GM19023 (cell line): ENCODE measurements at regions not wholly inside any gene's neighbourhood (a gene's known extent, or its start where the extent isn't known, plus 50 kb on each side); places are given as distances from the start of the nearest gene placed in this dataset.
"Not testable (repeated sequence)": the region's sequence is repeated elsewhere in the genome, so short reads cannot be mapped to it uniquely, and the experiment has no call there.

Experiments used
- ATAC-seq: cut with Tn5 transposase; IDR thresholded peaks from one replicate; pipeline ENCODE4 v1.9.1; 2021; ENCODE audit warnings: mild to moderate bottlenecking, moderate library complexity; ENCODE audit not compliant: unreplicated experiment

DNA sequence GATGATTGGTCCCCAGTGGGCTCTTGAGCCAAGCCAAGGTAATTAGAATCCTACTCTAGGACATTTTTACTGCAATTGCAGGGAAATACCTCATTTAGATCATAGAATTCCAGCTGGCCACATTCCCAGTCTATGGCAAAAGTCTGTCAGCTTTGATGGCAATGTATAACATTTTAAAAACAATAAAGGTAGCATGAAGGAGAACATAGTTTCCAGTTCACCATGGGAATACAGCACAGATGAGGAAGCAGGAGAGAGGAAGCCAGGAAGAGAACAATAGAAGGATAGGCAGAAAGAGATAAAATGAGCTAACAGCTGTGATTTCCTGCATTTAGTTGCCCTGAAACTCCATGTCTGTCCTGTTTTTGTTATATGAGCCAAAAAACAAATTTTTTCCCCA lies 897.3 kb upstream of the DDX18 start:
- ATAC-seq = no peak

GRCh38 chr2:116918574-116918973 lies 895.9 kb upstream of the DDX18 start:
- no peak for ATAC-seq

DNA sequence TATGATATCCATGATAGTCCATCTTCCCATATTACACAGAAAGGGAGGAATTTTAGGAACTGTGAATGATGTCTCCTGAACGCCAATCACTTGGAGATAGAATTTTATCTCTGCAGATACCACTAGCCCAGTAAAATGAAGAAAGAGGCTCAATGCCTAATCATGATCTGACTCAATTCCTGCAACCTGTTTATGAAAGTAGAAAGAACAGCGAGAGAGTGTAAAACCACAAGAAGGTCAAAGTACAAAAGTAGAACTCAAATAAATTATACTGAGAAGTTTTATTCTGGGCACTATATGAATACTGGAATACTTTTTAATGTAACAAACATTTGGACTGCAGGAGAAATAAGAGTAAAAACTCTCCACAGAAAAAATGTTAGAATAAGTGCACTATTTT lies 892.1 kb upstream of the DDX18 start:
- ATAC-seq = no peak

- ATAC-seq = no peak
These were observed 890.0 kb upstream of the DDX18 start for GRCh38 chr2:116924509-116924908.

- ATAC-seq = no peak
These were observed 879.2 kb upstream of the DDX18 start for GRCh38 chr2:116935097-116935814.

- no peak for ATAC-seq
These were observed 866.2 kb upstream of the DDX18 start for GRCh38 chr2:116948258-116948657.

DNA sequence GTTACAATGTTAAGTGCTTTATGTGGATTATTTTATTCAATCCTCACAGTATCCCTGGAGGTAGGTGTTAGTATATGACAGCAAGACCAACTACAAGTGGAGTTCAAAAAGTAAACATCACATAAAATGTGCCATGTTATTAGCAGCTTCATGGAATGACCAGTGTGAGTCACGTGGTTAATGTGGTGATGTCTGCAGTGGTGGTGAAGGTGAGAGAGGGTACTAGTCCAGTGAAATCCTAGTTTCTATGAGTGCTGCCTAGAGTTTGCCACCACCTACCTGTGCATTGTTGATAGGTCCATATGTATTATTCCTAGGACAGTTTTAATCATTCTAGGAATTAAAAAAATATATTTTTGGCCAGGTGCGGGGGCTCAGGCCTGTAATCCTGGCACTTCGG lies 865.2 kb upstream of the DDX18 start:
- no peak for ATAC-seq

DNA sequence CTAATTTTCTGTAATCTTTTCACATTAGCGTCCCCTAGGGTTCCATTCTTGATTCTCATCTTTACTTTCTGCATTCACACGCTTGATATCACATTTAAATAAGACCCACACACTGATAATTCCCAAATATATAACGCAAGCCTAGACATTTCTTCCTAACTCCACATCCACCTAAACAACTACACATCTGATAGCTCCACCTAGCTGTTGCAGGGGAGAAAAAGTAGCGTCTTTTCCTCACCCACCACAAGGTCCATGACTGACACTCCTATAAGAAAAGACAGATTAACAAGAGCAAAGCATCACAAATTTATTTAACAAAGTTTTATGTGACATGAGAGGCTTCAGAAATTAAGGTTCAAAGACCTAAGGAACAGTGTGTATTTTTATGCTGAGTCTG lies 862.2 kb upstream of the DDX18 start:
- no peak for ATAC-seq

- ATAC-seq = no peak
These were observed 858.8 kb upstream of the DDX18 start for GRCh38 chr2:116955646-116956045.

GRCh38 chr2:116975608-116976007 lies 838.9 kb upstream of the DDX18 start:
- ATAC-seq = no peak

DNA sequence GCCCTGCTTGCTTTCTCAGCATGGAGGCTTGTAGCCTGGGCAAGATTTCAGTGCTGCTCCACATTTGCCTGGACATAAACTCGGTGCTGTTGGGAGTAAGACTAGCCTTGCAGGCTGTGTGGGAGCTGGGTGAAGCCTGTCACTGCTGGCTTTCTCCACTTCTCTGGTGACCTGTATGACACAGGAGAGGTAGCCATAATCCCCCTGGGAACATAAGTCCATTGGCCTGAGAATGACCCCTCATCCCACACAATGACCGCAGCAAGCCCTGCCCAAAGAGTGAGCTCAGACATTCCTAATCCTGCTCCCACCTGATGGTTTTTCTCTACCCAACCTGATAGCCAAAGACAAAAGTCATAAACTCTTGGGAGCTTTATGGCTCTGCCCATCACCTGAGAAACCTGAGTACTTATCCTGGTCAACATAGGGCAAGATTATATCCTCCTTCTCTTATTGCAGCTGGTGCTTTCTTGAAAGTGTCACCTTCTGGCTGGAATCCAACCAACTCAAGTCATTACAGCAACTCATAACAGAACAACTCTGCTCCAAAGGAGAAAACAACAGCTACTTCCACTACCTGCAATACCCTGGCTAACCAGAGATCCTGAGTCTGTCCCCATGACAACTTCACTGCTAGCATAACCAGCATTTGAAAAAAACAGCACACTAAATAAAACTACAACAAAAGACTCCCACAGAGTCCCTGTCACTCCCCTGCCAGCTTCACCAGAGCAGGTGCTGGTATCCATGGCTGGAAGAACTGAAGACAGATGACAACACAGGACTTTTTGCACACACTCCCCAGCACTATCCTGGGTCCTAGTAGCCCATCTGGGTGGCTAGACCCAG lies 834.4 kb upstream of the DDX18 start:
- ATAC-seq = no peak

DNA sequence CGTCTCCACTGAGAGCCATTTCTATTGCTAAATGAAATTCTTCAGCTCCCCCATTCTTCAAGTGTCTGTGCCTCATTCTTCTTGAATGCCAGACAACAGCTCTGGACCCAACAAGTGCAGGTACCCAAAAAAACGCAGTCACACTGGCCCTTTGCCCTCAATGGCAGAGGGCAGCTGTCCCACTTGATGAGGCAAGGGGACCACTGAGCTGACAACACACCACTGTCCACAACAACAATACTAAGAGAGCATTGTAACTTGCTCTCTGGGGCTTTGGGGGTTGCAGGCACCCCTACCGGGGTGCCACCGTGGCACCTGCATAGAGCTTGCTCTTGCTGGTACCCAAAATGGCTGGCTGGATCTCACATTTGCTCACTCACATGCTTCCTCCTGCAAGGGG lies 827.0 kb upstream of the DDX18 start:
- no peak for ATAC-seq

DNA sequence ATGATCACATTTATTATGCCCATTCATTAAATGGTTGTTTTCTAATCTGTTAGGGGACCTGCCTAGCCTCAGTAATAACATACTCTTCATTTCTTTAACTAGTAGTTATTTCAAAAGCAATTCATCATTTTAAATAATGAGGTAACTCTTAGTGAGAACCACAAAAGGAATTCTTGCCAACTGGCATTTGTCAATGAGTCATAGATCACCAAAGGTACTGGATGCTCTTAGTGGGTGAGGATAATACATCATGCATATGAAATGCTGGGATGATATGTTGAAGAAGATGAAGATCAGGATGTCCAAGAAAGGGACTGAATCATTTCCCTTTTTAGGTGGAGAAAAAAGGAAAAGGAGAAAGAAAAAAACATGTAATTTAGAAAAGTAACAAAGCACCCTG lies 826.2 kb upstream of the DDX18 start:
- ATAC-seq = no peak

- no peak for ATAC-seq
These were observed 795.1 kb upstream of the DDX18 start for GRCh38 chr2:117019357-117019756.

DNA sequence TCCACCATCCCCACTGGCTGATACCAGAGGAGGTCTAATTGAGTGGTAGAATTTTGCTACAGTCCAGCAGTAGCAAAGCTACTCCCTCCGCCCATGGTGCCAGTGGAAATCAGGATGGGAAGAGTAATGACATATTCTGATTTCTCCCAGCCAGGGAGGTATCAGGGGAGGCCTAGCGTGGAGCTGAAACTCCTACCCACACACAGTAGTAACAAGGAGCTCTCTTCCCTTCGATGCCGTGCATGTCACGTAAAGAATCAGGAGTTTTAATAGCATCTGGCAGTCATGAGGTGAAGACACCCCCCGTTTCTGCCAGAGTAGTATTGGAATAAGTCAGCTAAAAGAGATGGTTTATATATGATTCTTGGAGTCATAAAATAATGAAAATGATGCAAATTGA lies 786.8 kb upstream of the DDX18 start:
- no peak for ATAC-seq

DNA sequence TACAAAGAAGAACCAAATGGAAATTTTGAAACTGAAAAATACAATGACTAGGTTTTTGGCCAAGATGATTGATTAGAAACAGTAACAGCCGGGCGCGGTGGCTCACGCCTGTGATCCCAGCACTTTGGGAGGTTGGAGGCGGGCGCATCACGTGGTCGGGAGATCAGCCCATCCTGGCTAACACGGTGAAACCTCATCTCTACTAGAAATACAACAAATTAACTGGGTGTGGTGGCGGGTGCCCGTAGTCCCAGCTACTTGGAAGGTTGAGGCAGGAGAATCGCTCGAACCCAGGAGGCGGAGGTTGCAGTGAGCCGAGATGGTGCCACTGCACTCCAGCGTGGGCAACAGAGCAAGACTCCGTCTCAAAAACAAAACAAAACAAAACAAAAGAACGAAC lies 785.8 kb upstream of the DDX18 start:
- ATAC-seq = not testable (repeated sequence)

DNA sequence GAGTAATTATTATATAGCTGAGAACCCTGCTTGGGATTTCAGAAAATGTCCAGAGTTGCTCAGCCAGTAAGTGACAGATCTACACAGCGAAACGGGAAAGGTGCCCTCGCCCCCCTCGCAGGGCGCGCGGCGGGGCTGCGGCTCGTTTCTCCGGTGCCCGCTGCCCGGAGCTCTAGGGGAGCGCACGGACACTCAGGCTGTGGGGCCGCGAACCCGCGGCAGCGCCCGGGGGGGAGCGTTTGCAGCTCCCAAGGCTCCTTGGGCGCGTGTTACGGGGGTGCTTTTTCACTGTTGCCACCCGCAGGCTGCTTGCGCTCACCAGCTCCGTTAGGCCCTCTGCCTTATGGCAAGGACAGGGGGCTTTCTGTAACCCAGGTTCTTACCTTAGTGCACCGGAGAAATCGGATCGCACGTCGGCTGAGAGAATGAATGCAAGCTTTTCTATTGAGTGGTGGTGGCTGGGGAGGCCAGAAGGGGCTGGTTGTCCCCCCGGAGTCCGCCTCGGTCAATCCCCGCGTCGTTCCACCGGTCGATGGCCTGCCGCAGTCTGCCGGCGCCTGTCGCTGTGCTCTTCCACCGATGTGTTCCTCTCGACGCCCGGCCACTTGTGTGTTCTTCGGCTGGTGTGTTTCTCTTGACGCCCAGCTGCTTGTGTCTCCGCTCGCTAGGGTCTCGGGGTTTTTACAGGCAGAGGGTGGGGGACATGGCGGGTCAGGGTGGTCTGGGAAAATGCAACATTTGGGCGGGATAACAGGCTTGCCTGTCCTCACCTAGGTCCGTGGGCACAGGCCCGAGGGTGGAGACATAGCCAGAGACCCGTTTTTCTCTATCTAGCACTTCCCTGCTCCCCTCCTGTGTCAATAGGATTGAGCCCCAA lies 758.8 kb upstream of the DDX18 start:
- ATAC-seq = no peak

DNA sequence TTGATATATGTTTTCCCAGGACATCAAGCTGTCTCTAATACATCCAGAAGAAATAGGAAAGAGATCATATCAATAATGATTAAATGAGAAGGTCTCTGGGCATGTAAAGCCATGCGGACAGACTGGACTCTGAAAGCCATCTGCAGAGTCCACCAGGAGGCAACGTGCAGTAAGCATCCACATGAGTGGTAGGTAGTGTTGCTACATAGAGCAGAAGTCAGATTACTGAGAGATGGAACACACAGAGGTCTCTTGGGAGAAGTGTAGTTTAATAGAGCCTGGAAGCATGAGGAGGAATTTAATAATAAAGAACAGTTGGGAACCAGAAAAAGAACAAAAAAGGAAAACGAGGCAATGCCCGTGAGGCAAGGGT lies 758.1 kb upstream of the DDX18 start:
- no peak for ATAC-seq

- ATAC-seq = no peak
These were observed 757.5 kb upstream of the DDX18 start for GRCh38 chr2:117057016-117057415.

DNA sequence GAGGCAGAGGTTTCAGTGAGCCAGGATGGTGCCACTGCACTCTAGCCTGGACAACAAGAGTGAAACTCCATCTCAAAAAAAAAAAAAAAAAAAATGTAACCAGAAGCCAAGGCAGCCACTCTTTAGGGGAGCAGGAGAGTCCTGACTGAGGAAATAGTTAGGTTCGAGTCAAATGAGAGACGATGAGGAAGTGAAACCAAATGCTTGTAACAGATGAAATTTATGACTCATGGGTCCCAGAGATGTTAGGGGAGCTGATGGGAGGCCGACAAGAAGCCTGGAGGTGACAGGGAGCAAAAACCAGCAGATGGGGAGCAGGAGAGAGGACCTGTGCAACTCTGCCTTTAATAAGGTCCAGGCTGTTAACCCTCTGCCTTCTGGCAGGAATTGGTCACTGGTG lies 756.1 kb upstream of the DDX18 start:
- ATAC-seq = no peak

GRCh38 chr2:117064021-117064420 lies 750.5 kb upstream of the DDX18 start:
- ATAC-seq = no peak

DNA sequence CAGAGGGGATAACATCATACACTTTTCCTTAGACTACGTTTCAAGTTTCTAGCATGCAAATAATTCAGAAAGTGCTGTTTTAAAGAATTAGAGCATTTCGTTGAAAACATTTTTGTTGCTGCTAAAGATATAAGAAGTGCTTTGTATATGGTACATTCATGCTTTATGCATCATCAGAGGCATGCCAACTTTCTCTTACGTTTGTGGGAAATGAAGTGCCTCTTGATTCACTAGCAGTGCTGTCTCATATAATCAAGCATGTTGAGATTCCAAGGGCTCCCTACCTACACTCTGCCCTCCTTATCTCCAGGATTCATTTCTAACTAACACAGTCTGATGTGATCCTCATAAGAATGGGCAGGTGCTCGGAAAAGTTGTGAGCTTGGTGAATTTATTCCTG lies 748.6 kb upstream of the DDX18 start:
- ATAC-seq = no peak
